Mesothelial cell of epicardium (in vitro differentiated cells): ENCODE measurements at regions not wholly inside any gene's neighbourhood (a gene's known extent, or its start where the extent isn't known, plus 50 kb on each side); places are given as distances from the start of the nearest gene placed in this dataset.

Source experiments
- DNase-seq, 2 experiments: peaks; one replicate each; pipeline ENCODE4 v3.0.0; 2021; ENCODE audit warnings: low spot score in 2 of 2; ENCODE audit not compliant: unreplicated experiment in 2 of 2
- H3K27ac Mint-ChIP-seq: 2 replicates; pipeline ENCODE4 v1.8.0; 2021; ENCODE audit warnings: mixed read lengths
- H3K27me3 Mint-ChIP-seq: 2 replicates; pipeline ENCODE4 v1.8.0; 2021; ENCODE audit warnings: low read depth, mixed read lengths
- H3K36me3 Mint-ChIP-seq: 2 replicates; pipeline ENCODE4 v1.8.0; 2021; ENCODE audit warnings: mixed read lengths
- H3K4me1 Mint-ChIP-seq: 2 replicates; pipeline ENCODE4 v1.8.0; 2021; ENCODE audit warnings: mixed read lengths
- H3K4me3 Mint-ChIP-seq: 2 replicates; pipeline ENCODE4 v1.8.0; 2021; ENCODE audit warnings: mild to moderate bottlenecking, moderate library complexity, mixed read lengths
- H3K9me3 Mint-ChIP-seq: 2 replicates; pipeline ENCODE4 v1.8.0; 2021; ENCODE audit warnings: mixed read lengths
- CTCF ChIP-seq: fragments of 200-600 bp; sonication (generic); IDR thresholded peaks from one replicate; pipeline ENCODE4 v1.5.0; 2021; ENCODE audit warnings: antibody characterized with exemption; ENCODE audit not compliant: unreplicated experiment

- DNase-seq = no peak
- H3K4me3 Mint-ChIP-seq = no peak overlapping the region
- H3K27ac Mint-ChIP-seq = no peak overlapping the region
- H3K27me3 Mint-ChIP-seq = no peaks in the 10 kb centered on the region
- H3K9me3 Mint-ChIP-seq = peaks cover 4% of the 10 kb centered on the region
- no peak for TF ChIP-seq CTCF
- H3K36me3 Mint-ChIP-seq = no peaks in the 10 kb centered on the region
- peaks cover 2% of the 10 kb centered on the region for H3K4me1 Mint-ChIP-seq
Observed at GRCh38 chr6:54602591-54602990, 244.0 kb upstream of the FAM83B start.

- DNase-seq = no peak
- no peak overlapping the region for H3K4me3 Mint-ChIP-seq
- peaks cover 4% of the 10 kb centered on the region for H3K9me3 Mint-ChIP-seq
- H3K36me3 Mint-ChIP-seq = no peaks in the 10 kb centered on the region
- H3K27me3 Mint-ChIP-seq = no peaks in the 10 kb centered on the region
- TF ChIP-seq CTCF = no peak
- H3K27ac Mint-ChIP-seq = no peak overlapping the region
- H3K4me1 Mint-ChIP-seq = no peaks in the 10 kb centered on the region
Observed at GRCh38 chr6:54609981-54610380, 236.6 kb upstream of the FAM83B start.

- no peak for DNase-seq
- Mint-ChIP-seq H3K4me3 (no peak overlapping the region), H3K9me3 (peaks cover 10% of the 10 kb centered on the region), H3K27ac (no peak overlapping the region), H3K36me3 (no peaks in the 10 kb centered on the region), H3K4me1 (peaks cover 7% of the 10 kb centered on the region), H3K27me3 (no peaks in the 10 kb centered on the region)
- no peak for TF ChIP-seq CTCF
Observed at GRCh38 chr6:54613596-54613995, 233.0 kb upstream of the FAM83B start.

- no peaks in the 10 kb centered on the region for H3K27me3 Mint-ChIP-seq
- peaks cover 10% of the 10 kb centered on the region for H3K9me3 Mint-ChIP-seq
- no peak for TF ChIP-seq CTCF
- no peak for DNase-seq
- no peak overlapping the region for H3K4me3 Mint-ChIP-seq
- H3K27ac Mint-ChIP-seq = no peak overlapping the region
- peaks cover 7% of the 10 kb centered on the region for H3K4me1 Mint-ChIP-seq
- H3K36me3 Mint-ChIP-seq = no peaks in the 10 kb centered on the region
Observed at GRCh38 chr6:54614499-54615195, 231.9 kb upstream of the FAM83B start.

GRCh38 chr6:54617730-54618129 lies 228.8 kb upstream of the FAM83B start:
- Mint-ChIP-seq H3K4me3 (no peak overlapping the region), H3K36me3 (no peaks in the 10 kb centered on the region), H3K27me3 (no peaks in the 10 kb centered on the region), H3K9me3 (peaks cover 10% of the 10 kb centered on the region), H3K4me1 (peaks cover 7% of the 10 kb centered on the region), H3K27ac (peak overlapping the region; percentile 59)
- DNase-seq = no peak
- TF ChIP-seq CTCF = no peak

GRCh38 chr6:54618572-54618971 lies 228.0 kb upstream of the FAM83B start:
- Mint-ChIP-seq H3K9me3 (peaks cover 10% of the 10 kb centered on the region), H3K4me3 (no peak overlapping the region), H3K27ac (peak overlapping the region; percentile 45), H3K36me3 (no peaks in the 10 kb centered on the region), H3K27me3 (no peaks in the 10 kb centered on the region), H3K4me1 (peaks cover 7% of the 10 kb centered on the region)
- no peak for DNase-seq
- TF ChIP-seq CTCF = no peak
